Lower lobe of right lung (tissue), 2 donors: ENCODE measurements at regions not wholly inside any gene's neighbourhood (a gene's known extent, or its start where the extent isn't known, plus 50 kb on each side); places are given as distances from the start of the nearest gene placed in this dataset.
A peak's percentile ranks its signal among the peaks of the same experiment; 100 is the strongest.

Experiments used
- ATAC-seq, 2 donors: fragments of 200-7000 bp; cut with Tn5 transposase; one replicate each; pipeline ENCODE4 v1.9.1; 2020 to 2022; ENCODE audit warnings: mild to moderate bottlenecking in 2 of 2, moderate library complexity in 2 of 2
- DNase-seq: peaks from one replicate; pipeline ENCODE4 v3.0.0-alpha.2; 2020
- H3K27ac ChIP-seq: fragments of 200-600 bp; one replicate; pipeline ENCODE4 v1.8.0; 2022
- H3K27me3 ChIP-seq: fragments of 200-600 bp; one replicate; pipeline ENCODE4 v1.8.0; 2022; ENCODE audit warnings: low read depth
- H3K36me3 ChIP-seq: fragments of 200-600 bp; one replicate; pipeline ENCODE4 v1.8.0; 2022; ENCODE audit warnings: mild to moderate bottlenecking
- H3K4me1 ChIP-seq: fragments of 200-600 bp; one replicate; pipeline ENCODE4 v1.8.0; 2022
- H3K4me3 ChIP-seq: fragments of 200-600 bp; one replicate; pipeline ENCODE4 v1.8.0; 2022; ENCODE audit warnings: mild to moderate bottlenecking
- H3K9me3 ChIP-seq: fragments of 200-600 bp; one replicate; pipeline ENCODE4 v1.8.0; 2022
- CTCF ChIP-seq: fragments of 200-600 bp; IDR thresholded peaks from one replicate; pipeline ENCODE4 v1.8.0; 2022; ENCODE audit warnings: antibody characterized with exemption, mild to moderate bottlenecking
- intact Hi-C: fragments of 100-400 bp; cut with DNase I; formaldehyde crosslinking; loops from one replicate; pipeline ENCODE4 v1.11.0; 2022
- donor health status: DM: no; HTN: yes; CAD: no; lungs with severe emphysema.

GRCh38 chr3:30313840-30314239 lies 292.6 kb upstream of the TGFBR2 start:
- DNase-seq = no peak
- no peak for ATAC-seq
- no peak for TF ChIP-seq CTCF
- Histone ChIP-seq H3K36me3 (no peaks in the 10 kb centered on the region), H3K4me1 (peaks cover 4% of the 10 kb centered on the region), H3K9me3 (no peaks in the 10 kb centered on the region), H3K27ac (no peak overlapping the region), H3K4me3 (no peak overlapping the region), H3K27me3 (no peaks in the 10 kb centered on the region)
- intact Hi-C loops = no loop called here

- ATAC-seq = no peak
- Histone ChIP-seq H3K4me1 (peaks cover 4% of the 10 kb centered on the region), H3K27ac (no peak overlapping the region), H3K4me3 (no peak overlapping the region), H3K36me3 (no peaks in the 10 kb centered on the region), H3K27me3 (no peaks in the 10 kb centered on the region), H3K9me3 (no peaks in the 10 kb centered on the region)
- DNase-seq = no peak
- intact Hi-C loops = no loop called here
- no peak for TF ChIP-seq CTCF
Observed at GRCh38 chr3:30314757-30315325, 291.6 kb upstream of the TGFBR2 start.

GRCh38 chr3:30315447-30315846 lies 291.0 kb upstream of the TGFBR2 start:
- H3K9me3 ChIP-seq = no peaks in the 10 kb centered on the region
- intact Hi-C loops = no loop called here
- H3K4me3 ChIP-seq = no peak overlapping the region
- no peak for DNase-seq
- no peak overlapping the region for H3K27ac ChIP-seq
- no peaks in the 10 kb centered on the region for H3K27me3 ChIP-seq
- H3K36me3 ChIP-seq = no peaks in the 10 kb centered on the region
- ATAC-seq = no peak
- TF ChIP-seq CTCF = no peak
- H3K4me1 ChIP-seq = peaks cover 4% of the 10 kb centered on the region

GRCh38 chr3:30317561-30317960 lies 288.8 kb upstream of the TGFBR2 start:
- no peak for TF ChIP-seq CTCF
- no peak for DNase-seq
- no peak for ATAC-seq
- Histone ChIP-seq H3K27ac (no peak overlapping the region), H3K27me3 (no peaks in the 10 kb centered on the region), H3K4me1 (peaks cover 4% of the 10 kb centered on the region), H3K9me3 (no peaks in the 10 kb centered on the region), H3K36me3 (no peaks in the 10 kb centered on the region), H3K4me3 (no peak overlapping the region)
- intact Hi-C loops = no loop called here

GRCh38 chr3:30318110-30318509 lies 288.3 kb upstream of the TGFBR2 start:
- no peaks in the 10 kb centered on the region for H3K27me3 ChIP-seq
- H3K27ac ChIP-seq = no peak overlapping the region
- H3K36me3 ChIP-seq = no peaks in the 10 kb centered on the region
- H3K9me3 ChIP-seq = no peaks in the 10 kb centered on the region
- intact Hi-C loops = no loop called here
- ATAC-seq (no peak), DNase-seq (no peak)
- H3K4me3 ChIP-seq = no peak overlapping the region
- peaks cover 4% of the 10 kb centered on the region for H3K4me1 ChIP-seq
- no peak for TF ChIP-seq CTCF

- H3K4me3 ChIP-seq = no peak overlapping the region
- DNase-seq = no peak
- no peaks in the 10 kb centered on the region for H3K36me3 ChIP-seq
- H3K27me3 ChIP-seq = no peaks in the 10 kb centered on the region
- TF ChIP-seq CTCF = peak; percentile 49
- peak; percentile 67 to 79 for ATAC-seq
- intact Hi-C loops = no loop called here
- peaks cover under 1% of the 10 kb centered on the region for H3K4me1 ChIP-seq
- no peaks in the 10 kb centered on the region for H3K9me3 ChIP-seq
- H3K27ac ChIP-seq = no peak overlapping the region
Observed at GRCh38 chr3:30319713-30320112, 286.7 kb upstream of the TGFBR2 start.
